Hepatocyte (in vitro differentiated cells): ENCODE measurements at regions not wholly inside any gene's neighbourhood (a gene's known extent, or its start where the extent isn't known, plus 50 kb on each side); places are given as distances from the start of the nearest gene placed in this dataset.

Experiments used
- DNase-seq: peaks from one replicate; pipeline ENCODE4 v3.0.0-alpha.2; 2016; ENCODE audit warnings: low spot score
- H2AFZ ChIP-seq: fragments of 200-600 bp; sonication (generic); 2 replicates; pipeline ENCODE4 v1.6.0; 2016; ENCODE audit warnings: antibody characterized with exemption, mild to moderate bottlenecking
- H3K27ac ChIP-seq: fragments of 200-600 bp; sonication (generic); 2 replicates; pipeline ENCODE4 v1.5.1; 2016; ENCODE audit warnings: mild to moderate bottlenecking
- H3K27me3 ChIP-seq: fragments of 200-600 bp; sonication (generic); 2 replicates; pipeline ENCODE4 v1.6.1; 2016
- H3K36me3 ChIP-seq: fragments of 200-600 bp; sonication (generic); replicated peaks from 2 replicates; pipeline ENCODE4 v1.5.1; 2016; ENCODE audit warnings: low read depth; ENCODE audit not compliant: insufficient read depth
- H3K4me1 ChIP-seq: fragments of 200-600 bp; sonication (generic); 2 replicates; pipeline ENCODE4 v1.5.1; 2016; ENCODE audit warnings: mild to moderate bottlenecking, moderate library complexity; ENCODE audit not compliant: insufficient read depth
- H3K4me2 ChIP-seq: fragments of 200-600 bp; sonication (generic); 2 replicates; pipeline ENCODE4 v1.6.0; 2016
- H3K4me3 ChIP-seq: fragments of 200-600 bp; sonication (generic); 2 replicates; pipeline ENCODE4 v1.5.1; 2016; ENCODE audit warnings: mild to moderate bottlenecking
- H3K79me2 ChIP-seq: fragments of 200-600 bp; sonication (generic); 2 replicates; pipeline ENCODE4 v1.6.0; 2017; ENCODE audit warnings: mild to moderate bottlenecking
- H3K9me2 ChIP-seq: fragments of 200-600 bp; sonication (generic); replicated peaks from 2 replicates; pipeline ENCODE4 v1.6.0; 2017; ENCODE audit warnings: mild to moderate bottlenecking; ENCODE audit not compliant: insufficient read depth
- H3K9me3 ChIP-seq: fragments of 200-600 bp; sonication (generic); 2 replicates; pipeline ENCODE4 v1.5.1; 2016; ENCODE audit warnings: low read depth, mild to moderate bottlenecking
- H4K20me1 ChIP-seq: fragments of 200-600 bp; sonication (generic); 2 replicates; pipeline ENCODE4 v1.6.0; 2016; ENCODE audit warnings: mild to moderate bottlenecking; ENCODE audit not compliant: insufficient read depth, poor library complexity, severe bottlenecking
- CTCF ChIP-seq: fragments of 200-600 bp; sonication (generic); IDR thresholded peaks from 2 replicates; pipeline ENCODE4 v1.5.1; 2016; ENCODE audit warnings: antibody characterized with exemption, mild to moderate bottlenecking; ENCODE audit not compliant: poor library complexity
- EZH2 ChIP-seq: fragments of 200-600 bp; sonication (generic); IDR thresholded peaks from 2 replicates; pipeline ENCODE4 v1.6.1; 2016; ENCODE audit warnings: antibody characterized with exemption, mild to moderate bottlenecking, borderline replicate concordance
- EZH2phosphoT487 ChIP-seq: fragments of 200-600 bp; sonication (generic); IDR thresholded peaks from one replicate; pipeline ENCODE4 v1.6.1; 2018; ENCODE audit warnings: antibody characterized with exemption, mild to moderate bottlenecking, low read depth, moderate library complexity; ENCODE audit not compliant: unreplicated experiment, severe bottlenecking
- WGBS: methylation state at CpG from one replicate; pipeline ENCODE4 v1.1.6; 2016; ENCODE audit warnings: low lambda C conversion rate; ENCODE audit errors: missing lambda C conversion rate; 5-methylcytosine and 5-hydroxymethylcytosine counted together

GRCh38 chr3:145116769-145117168, 1044.2 kb downstream of the PLOD2 start:
- 70% methylated on average over 4 of the region's 4 CpGs for WGBS

GRCh38 chr3:145118303-145118702, 1042.7 kb downstream of the PLOD2 start:
- no peaks in the 10 kb centered on the region for H3K9me2 ChIP-seq
- 91% methylated on average over 1 of the region's 1 CpG for WGBS
- no peak overlapping the region for H2AFZ ChIP-seq
- H4K20me1 ChIP-seq: no peaks in the 10 kb centered on the region
- H3K9me3 ChIP-seq: no peaks in the 10 kb centered on the region
- H3K36me3 ChIP-seq: no peaks in the 10 kb centered on the region
- no peak for DNase-seq
- H3K4me1 ChIP-seq: no peaks in the 10 kb centered on the region
- no peak overlapping the region for H3K4me2 ChIP-seq
- no peak overlapping the region for H3K4me3 ChIP-seq
- H3K79me2 ChIP-seq: no peaks in the 10 kb centered on the region
- H3K27ac ChIP-seq: no peak overlapping the region
- no peaks in the 10 kb centered on the region for H3K27me3 ChIP-seq
- no peak for TF ChIP-seq CTCF
- TF ChIP-seq EZH2: no peak
- TF ChIP-seq EZH2phosphoT487: no peak

More at GRCh38 chr3:145116769-145117168, 1044.2 kb downstream of the PLOD2 start:
- no peak overlapping the region for H3K4me2 ChIP-seq
- no peaks in the 10 kb centered on the region for H3K36me3 ChIP-seq
- H3K4me3 ChIP-seq: no peak overlapping the region
- DNase-seq: no peak
- no peaks in the 10 kb centered on the region for H3K79me2 ChIP-seq
- H3K27ac ChIP-seq: no peak overlapping the region
- no peaks in the 10 kb centered on the region for H4K20me1 ChIP-seq
- no peaks in the 10 kb centered on the region for H3K4me1 ChIP-seq
- no peaks in the 10 kb centered on the region for H3K9me2 ChIP-seq
- no peak overlapping the region for H2AFZ ChIP-seq
- TF ChIP-seq EZH2phosphoT487 (no peak), EZH2 (no peak), CTCF (no peak)
- H3K27me3 ChIP-seq: no peaks in the 10 kb centered on the region
- H3K9me3 ChIP-seq: no peaks in the 10 kb centered on the region

GRCh38 chr3:145124900-145125678, 1035.9 kb downstream of the PLOD2 start:
- no peaks in the 10 kb centered on the region for H3K9me3 ChIP-seq
- no peaks in the 10 kb centered on the region for H4K20me1 ChIP-seq
- no peak for DNase-seq
- no peaks in the 10 kb centered on the region for H3K4me1 ChIP-seq
- H3K79me2 ChIP-seq: no peaks in the 10 kb centered on the region
- H3K27me3 ChIP-seq: no peaks in the 10 kb centered on the region
- no peak overlapping the region for H3K4me3 ChIP-seq
- no peaks in the 10 kb centered on the region for H3K9me2 ChIP-seq
- TF ChIP-seq EZH2phosphoT487 (no peak), CTCF (no peak), EZH2 (no peak)
- H2AFZ ChIP-seq: no peak overlapping the region
- H3K36me3 ChIP-seq: no peaks in the 10 kb centered on the region
- H3K27ac ChIP-seq: no peak overlapping the region
- WGBS: 94% methylated on average over 4 of the region's 4 CpGs
- H3K4me2 ChIP-seq: no peak overlapping the region
